WTC11 (cell line): ENCODE measurements at regions not wholly inside any gene's neighbourhood (a gene's known extent, or its start where the extent isn't known, plus 50 kb on each side); places are given as distances from the start of the nearest gene placed in this dataset.

ENCODE experiments used
- ATF2 ChIP-seq: sonication (generic); formaldehyde crosslinking; IDR thresholded peaks from 2 replicates; pipeline ENCODE4 v1.8.1; 2022; ENCODE audit warnings: low read depth, missing genetic modification reagents, borderline replicate concordance
- CREB1 ChIP-seq: sonication (generic); formaldehyde crosslinking; IDR thresholded peaks from 2 replicates; pipeline ENCODE4 v1.8.0; 2023; ENCODE audit warnings: mild to moderate bottlenecking, missing genetic modification reagents
- CTCF ChIP-seq: fragments of 200-600 bp; IDR thresholded peaks from 2 replicates; pipeline ENCODE4 v1.8.0; 2022; ENCODE audit warnings: antibody characterized with exemption
- HMGXB4 ChIP-seq: sonication (generic); formaldehyde crosslinking; IDR thresholded peaks from 2 replicates; pipeline ENCODE4 v1.8.1; 2023; ENCODE audit warnings: mild to moderate bottlenecking, moderate library complexity, missing genetic modification reagents
- MXD4 ChIP-seq: fragments of 250-450 bp; sonication (Bioruptor Pico); IDR thresholded peaks from 2 replicates; pipeline ENCODE4 v1.8.0; 2021; ENCODE audit warnings: mild to moderate bottlenecking, moderate library complexity, borderline replicate concordance
- NR1H2 ChIP-seq: sonication (generic); formaldehyde crosslinking; IDR thresholded peaks from 2 replicates; pipeline ENCODE4 v1.9.0; 2021; ENCODE audit warnings: mild to moderate bottlenecking, moderate library complexity, missing genetic modification reagents
- TEAD1 ChIP-seq: sonication (generic); formaldehyde crosslinking; IDR thresholded peaks from 2 replicates; pipeline ENCODE4 v1.8.0; 2022; ENCODE audit warnings: mild to moderate bottlenecking, missing genetic modification reagents
- TEAD4 ChIP-seq: sonication (generic); formaldehyde crosslinking; IDR thresholded peaks from 2 replicates; pipeline ENCODE4 v1.8.0; 2022; ENCODE audit warnings: mild to moderate bottlenecking, missing genetic modification reagents
- USF1 ChIP-seq: sonication (generic); formaldehyde crosslinking; IDR thresholded peaks from 2 replicates; pipeline ENCODE4 v1.8.0; 2022; ENCODE audit warnings: mild to moderate bottlenecking, missing genetic modification reagents
- USF2 ChIP-seq: sonication (generic); formaldehyde crosslinking; IDR thresholded peaks from 2 replicates; pipeline ENCODE4 v1.8.1; 2023; ENCODE audit warnings: mild to moderate bottlenecking, missing genetic modification reagents, moderate library complexity
- ZNF532 ChIP-seq: fragments of 250-450 bp; sonication (Bioruptor Pico); IDR thresholded peaks from 2 replicates; pipeline ENCODE4 v1.9.0; 2021; ENCODE audit warnings: mild to moderate bottlenecking, borderline replicate concordance

- no peak for TF ChIP-seq CTCF
- no peak for TF ChIP-seq USF2 (CRISPR knock-in tag)
- TF ChIP-seq USF1, result no peak
- no peak for TF ChIP-seq ZNF532 (CRISPR knock-in tag)
- TF ChIP-seq TEAD4, result no peak
- no peak for TF ChIP-seq ATF2 (CRISPR knock-in tag)
- TF ChIP-seq NR1H2 (CRISPR knock-in tag), result no peak
- no peak for TF ChIP-seq MXD4 (CRISPR knock-in tag)
- TF ChIP-seq CREB1 (CRISPR knock-in tag), result no peak
- no peak for TF ChIP-seq HMGXB4 (CRISPR knock-in tag)
- no peak for TF ChIP-seq TEAD1 (CRISPR knock-in tag)
Observed at GRCh38 chr2:39523308-39524044, 86.4 kb upstream of the MAP4K3 start.
